Neural cell (in vitro differentiated cells): ENCODE measurements at regions not wholly inside any gene's neighbourhood (a gene's known extent, or its start where the extent isn't known, plus 50 kb on each side); places are given as distances from the start of the nearest gene placed in this dataset.

Source experiments
- CTCF ChIP-seq: fragments of 450-650 bp; IDR thresholded peaks from 2 replicates; pipeline ENCODE4 v1.5.1; 2014; ENCODE audit warnings: antibody characterized with exemption, mild to moderate bottlenecking, moderate library complexity; ENCODE audit not compliant: poor library complexity, severe bottlenecking
- EP300 ChIP-seq: fragments of 450-650 bp; conservative IDR thresholded peaks from 2 replicates; pipeline ENCODE4 v1.6.1; 2014; ENCODE audit warnings: antibody characterized with exemption, mild to moderate bottlenecking, moderate library complexity; ENCODE audit not compliant: poor library complexity, severe bottlenecking
- SMC3 ChIP-seq: fragments of 450-650 bp; conservative IDR thresholded peaks from 2 replicates; pipeline ENCODE4 v1.6.1; 2014; ENCODE audit warnings: antibody characterized with exemption, mild to moderate bottlenecking, moderate library complexity; ENCODE audit not compliant: poor library complexity

- no peak for TF ChIP-seq CTCF
- TF ChIP-seq SMC3 = no peak
- no peak for TF ChIP-seq EP300
These were observed 128.9 kb upstream of the WSCD1 start for GRCh38 chr17:5941258-5941657.
